GM23338 (cell line): ENCODE measurements at regions not wholly inside any gene's neighbourhood (a gene's known extent, or its start where the extent isn't known, plus 50 kb on each side); places are given as distances from the start of the nearest gene placed in this dataset.

Experiments
- ATAC-seq: fragments of 200-7000 bp; cut with Tn5 transposase; 3 replicates; pipeline ENCODE4 v1.9.1; 2020
- DNase-seq: peaks from one replicate; pipeline ENCODE4 v3.0.0-alpha.2; 2015; ENCODE audit warnings: low spot score
- H2AFZ ChIP-seq: fragments of 200-600 bp; sonication (generic); 2 replicates; pipeline ENCODE4 v1.8.0; 2016; ENCODE audit warnings: antibody characterized with exemption, mild to moderate bottlenecking, moderate library complexity
- H3F3A ChIP-seq: fragments of 200-600 bp; sonication (generic); replicated peaks from 2 replicates; pipeline ENCODE4 v1.8.0; 2017; ENCODE audit warnings: antibody characterized with exemption, mixed run types, low read depth
- H3K27ac ChIP-seq: fragments of 200-600 bp; sonication (generic); 2 replicates; pipeline ENCODE4 v1.6.1; 2016; ENCODE audit warnings: low read depth
- H3K27me3 ChIP-seq: fragments of 200-600 bp; sonication (generic); 2 replicates; pipeline ENCODE4 v1.8.0; 2016; ENCODE audit warnings: mild to moderate bottlenecking, mixed run types, moderate library complexity; ENCODE audit not compliant: insufficient read depth
- H3K36me3 ChIP-seq: fragments of 200-600 bp; sonication (generic); 2 replicates; pipeline ENCODE4 v1.8.0; 2016; ENCODE audit warnings: mild to moderate bottlenecking; ENCODE audit not compliant: insufficient read depth
- H3K4me1 ChIP-seq: fragments of 200-600 bp; sonication (generic); 2 replicates; pipeline ENCODE4 v1.8.0; 2016; ENCODE audit warnings: mild to moderate bottlenecking, moderate library complexity; ENCODE audit not compliant: insufficient read depth
- H3K4me2 ChIP-seq: fragments of 200-600 bp; sonication (generic); 2 replicates; pipeline ENCODE4 v1.7.1; 2017; ENCODE audit warnings: mixed run types
- H3K4me3 ChIP-seq: fragments of 200-600 bp; sonication (generic); 2 replicates; pipeline ENCODE4 v1.6.1; 2016; ENCODE audit warnings: mixed run types
- H3K79me2 ChIP-seq: fragments of 200-600 bp; sonication (generic); replicated peaks from 2 replicates; pipeline ENCODE4 v1.8.0; 2017; ENCODE audit warnings: mild to moderate bottlenecking; ENCODE audit not compliant: insufficient read depth
- H3K9me2 ChIP-seq: fragments of 200-600 bp; sonication (generic); 2 replicates; pipeline ENCODE4 v1.8.0; 2017; ENCODE audit not compliant: insufficient read depth
- H4K20me1 ChIP-seq: fragments of 200-600 bp; sonication (generic); replicated peaks from 2 replicates; pipeline ENCODE4 v1.8.0; 2017; ENCODE audit warnings: mild to moderate bottlenecking; ENCODE audit not compliant: insufficient read depth
- H3K27ac Mint-ChIP-seq: 2 replicates; pipeline ENCODE4 v1.8.0; 2020; ENCODE audit warnings: inconsistent platforms, mild to moderate bottlenecking, moderate library complexity, mixed read lengths
- H3K27me3 Mint-ChIP-seq: 3 replicates; pipeline ENCODE4 v1.8.0; 2022; ENCODE audit warnings: low read depth, mild to moderate bottlenecking, moderate library complexity, mixed read lengths, inconsistent platforms; ENCODE audit not compliant: insufficient read depth, poor library complexity
- H3K36me3 Mint-ChIP-seq: 3 replicates; pipeline ENCODE4 v1.8.0; 2021; ENCODE audit warnings: low read depth, mild to moderate bottlenecking, inconsistent platforms, moderate library complexity, mixed read lengths
- H3K4me1 Mint-ChIP-seq: 3 replicates; pipeline ENCODE4 v1.8.0; 2020; ENCODE audit warnings: mild to moderate bottlenecking, inconsistent platforms, mixed read lengths
- H3K4me3 Mint-ChIP-seq: 3 replicates; pipeline ENCODE4 v1.8.0; 2021; ENCODE audit warnings: moderate library complexity, mild to moderate bottlenecking, inconsistent platforms, mixed read lengths
- H3K9me3 Mint-ChIP-seq: 3 replicates; pipeline ENCODE4 v1.8.0; 2020; ENCODE audit warnings: moderate library complexity, mild to moderate bottlenecking, inconsistent platforms, mixed read lengths
- CREB1 ChIP-seq: fragments of 250-450 bp; sonication (Bioruptor Pico); IDR thresholded peaks from 2 replicates; pipeline ENCODE4 v1.5.0; 2020; ENCODE audit warnings: low read depth, mild to moderate bottlenecking, moderate library complexity
- EZH2 ChIP-seq: fragments of 200-600 bp; sonication (generic); IDR thresholded peaks from one replicate; pipeline ENCODE4 v1.8.0; 2017; ENCODE audit warnings: antibody characterized with exemption, mild to moderate bottlenecking, low read depth; ENCODE audit not compliant: unreplicated experiment
- EZH2phosphoT487 ChIP-seq: fragments of 200-600 bp; sonication (generic); IDR thresholded peaks from one replicate; pipeline ENCODE4 v1.8.1; 2018; ENCODE audit warnings: antibody characterized with exemption; ENCODE audit not compliant: unreplicated experiment
- JUNB ChIP-seq: IDR thresholded peaks from one replicate; pipeline ENCODE4 v1.6.1; 2016; ENCODE audit warnings: antibody characterized with exemption; ENCODE audit not compliant: unreplicated experiment
- NANOG ChIP-seq: IDR thresholded peaks from 2 replicates; pipeline ENCODE4 v1.6.1; 2016; ENCODE audit warnings: antibody characterized with exemption, borderline replicate concordance
- POLR2AphosphoS5 ChIP-seq: IDR thresholded peaks from 2 replicates; pipeline ENCODE4 v1.6.1; 2016; ENCODE audit warnings: antibody characterized with exemption, low read depth
- STAT1 ChIP-seq: IDR thresholded peaks from one replicate; pipeline ENCODE4 v1.6.1; 2016; ENCODE audit warnings: antibody characterized with exemption; ENCODE audit not compliant: unreplicated experiment
- ZNF114 ChIP-seq: fragments of 250-450 bp; sonication (Bioruptor Pico); IDR thresholded peaks from 2 replicates; pipeline ENCODE4 v1.5.0; 2020; ENCODE audit warnings: mild to moderate bottlenecking, moderate library complexity
- ZNF331 ChIP-seq: fragments of 250-450 bp; sonication (Bioruptor Pico); IDR thresholded peaks from 2 replicates; pipeline ENCODE4 v1.5.0; 2020; ENCODE audit warnings: low read depth, mild to moderate bottlenecking, moderate library complexity
- TF ChIP-seq, protein P1 (sequence below): fragments of 250-450 bp; sonication (Bioruptor Pico); IDR thresholded peaks from 2 replicates; pipeline ENCODE4 v1.5.0; 2020; ENCODE audit warnings: mild to moderate bottlenecking, moderate library complexity
- TF ChIP-seq, protein P2 (sequence below): IDR thresholded peaks from one replicate; pipeline ENCODE4 v1.6.1; 2018; ENCODE audit warnings: antibody characterized with exemption; ENCODE audit not compliant: unreplicated experiment
- TF ChIP-seq, protein P3 (sequence below): IDR thresholded peaks from 2 replicates; pipeline ENCODE4 v1.6.1; 2016; ENCODE audit warnings: antibody characterized with exemption
- TF ChIP-seq, protein P4 (sequence below), 2 experiments: fragments of 200-600 bp in 1 of 2; sonication (generic) in 1 of 2; conservative IDR thresholded peaks; 2 replicates each; pipeline versions ENCODE4 v1.5.1 to v1.6.1; 2016 to 2017; ENCODE audit warnings: antibody characterized with exemption in 2 of 2, low read depth in 2 of 2, mild to moderate bottlenecking in 2 of 2, moderate library complexity in 1 of 2

DNA sequence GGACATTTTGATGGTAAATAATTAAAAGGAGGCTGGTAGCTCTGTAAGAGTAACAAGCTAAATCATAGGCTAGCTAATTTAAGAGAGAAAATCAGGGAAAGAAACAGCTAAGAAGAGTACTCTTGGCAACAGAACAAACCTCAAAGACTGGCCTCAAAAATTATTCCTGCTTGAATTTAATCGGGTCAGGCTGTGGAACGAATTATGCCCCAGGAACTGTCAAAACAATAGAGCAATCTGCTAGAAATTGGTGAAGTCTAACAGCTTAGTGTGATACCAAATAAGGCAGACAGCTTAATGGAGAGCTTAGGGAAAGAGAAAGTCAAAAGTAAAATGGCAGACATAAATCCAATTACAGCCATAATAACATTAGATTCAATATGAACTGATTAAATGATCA, 215.7 kb downstream of the MREG start:
- Histone ChIP-seq H4K20me1 (no peaks in the 10 kb centered on the region), H3F3A (no peaks in the 10 kb centered on the region), H3K9me2 (no peaks in the 10 kb centered on the region), H3K4me3 (no peak overlapping the region), H3K4me2 (no peak overlapping the region), H3K27me3 (no peaks in the 10 kb centered on the region), H2AFZ (no peak overlapping the region), H3K4me1 (peaks cover 5% of the 10 kb centered on the region), H3K27ac (no peak overlapping the region; the same call in 1 of the 2 replicates), H3K79me2 (no peaks in the 10 kb centered on the region), H3K36me3 (no peaks in the 10 kb centered on the region)
- Mint-ChIP-seq H3K9me3 (no peaks in the 10 kb centered on the region; the same call in 2 of the 3 replicates), H3K36me3 (no peaks in the 10 kb centered on the region), H3K27me3 (peaks cover 4% of the 10 kb centered on the region), H3K4me1 (peaks cover 11% of the 10 kb centered on the region; the same call in 2 of the 3 replicates), H3K27ac (no peak overlapping the region), H3K4me3 (no peak overlapping the region)
- ATAC-seq = no peak
- TF ChIP-seq NANOG (no peak), EZH2phosphoT487 (no peak), EZH2 (no peak), CREB1 (no peak), ZNF114 (no peak), STAT1 (no peak), JUNB (no peak), POLR2AphosphoS5 (no peak), ZNF331 (CRISPR knock-in tag) (no peak)
- TF ChIP-seq, protein P1, sequence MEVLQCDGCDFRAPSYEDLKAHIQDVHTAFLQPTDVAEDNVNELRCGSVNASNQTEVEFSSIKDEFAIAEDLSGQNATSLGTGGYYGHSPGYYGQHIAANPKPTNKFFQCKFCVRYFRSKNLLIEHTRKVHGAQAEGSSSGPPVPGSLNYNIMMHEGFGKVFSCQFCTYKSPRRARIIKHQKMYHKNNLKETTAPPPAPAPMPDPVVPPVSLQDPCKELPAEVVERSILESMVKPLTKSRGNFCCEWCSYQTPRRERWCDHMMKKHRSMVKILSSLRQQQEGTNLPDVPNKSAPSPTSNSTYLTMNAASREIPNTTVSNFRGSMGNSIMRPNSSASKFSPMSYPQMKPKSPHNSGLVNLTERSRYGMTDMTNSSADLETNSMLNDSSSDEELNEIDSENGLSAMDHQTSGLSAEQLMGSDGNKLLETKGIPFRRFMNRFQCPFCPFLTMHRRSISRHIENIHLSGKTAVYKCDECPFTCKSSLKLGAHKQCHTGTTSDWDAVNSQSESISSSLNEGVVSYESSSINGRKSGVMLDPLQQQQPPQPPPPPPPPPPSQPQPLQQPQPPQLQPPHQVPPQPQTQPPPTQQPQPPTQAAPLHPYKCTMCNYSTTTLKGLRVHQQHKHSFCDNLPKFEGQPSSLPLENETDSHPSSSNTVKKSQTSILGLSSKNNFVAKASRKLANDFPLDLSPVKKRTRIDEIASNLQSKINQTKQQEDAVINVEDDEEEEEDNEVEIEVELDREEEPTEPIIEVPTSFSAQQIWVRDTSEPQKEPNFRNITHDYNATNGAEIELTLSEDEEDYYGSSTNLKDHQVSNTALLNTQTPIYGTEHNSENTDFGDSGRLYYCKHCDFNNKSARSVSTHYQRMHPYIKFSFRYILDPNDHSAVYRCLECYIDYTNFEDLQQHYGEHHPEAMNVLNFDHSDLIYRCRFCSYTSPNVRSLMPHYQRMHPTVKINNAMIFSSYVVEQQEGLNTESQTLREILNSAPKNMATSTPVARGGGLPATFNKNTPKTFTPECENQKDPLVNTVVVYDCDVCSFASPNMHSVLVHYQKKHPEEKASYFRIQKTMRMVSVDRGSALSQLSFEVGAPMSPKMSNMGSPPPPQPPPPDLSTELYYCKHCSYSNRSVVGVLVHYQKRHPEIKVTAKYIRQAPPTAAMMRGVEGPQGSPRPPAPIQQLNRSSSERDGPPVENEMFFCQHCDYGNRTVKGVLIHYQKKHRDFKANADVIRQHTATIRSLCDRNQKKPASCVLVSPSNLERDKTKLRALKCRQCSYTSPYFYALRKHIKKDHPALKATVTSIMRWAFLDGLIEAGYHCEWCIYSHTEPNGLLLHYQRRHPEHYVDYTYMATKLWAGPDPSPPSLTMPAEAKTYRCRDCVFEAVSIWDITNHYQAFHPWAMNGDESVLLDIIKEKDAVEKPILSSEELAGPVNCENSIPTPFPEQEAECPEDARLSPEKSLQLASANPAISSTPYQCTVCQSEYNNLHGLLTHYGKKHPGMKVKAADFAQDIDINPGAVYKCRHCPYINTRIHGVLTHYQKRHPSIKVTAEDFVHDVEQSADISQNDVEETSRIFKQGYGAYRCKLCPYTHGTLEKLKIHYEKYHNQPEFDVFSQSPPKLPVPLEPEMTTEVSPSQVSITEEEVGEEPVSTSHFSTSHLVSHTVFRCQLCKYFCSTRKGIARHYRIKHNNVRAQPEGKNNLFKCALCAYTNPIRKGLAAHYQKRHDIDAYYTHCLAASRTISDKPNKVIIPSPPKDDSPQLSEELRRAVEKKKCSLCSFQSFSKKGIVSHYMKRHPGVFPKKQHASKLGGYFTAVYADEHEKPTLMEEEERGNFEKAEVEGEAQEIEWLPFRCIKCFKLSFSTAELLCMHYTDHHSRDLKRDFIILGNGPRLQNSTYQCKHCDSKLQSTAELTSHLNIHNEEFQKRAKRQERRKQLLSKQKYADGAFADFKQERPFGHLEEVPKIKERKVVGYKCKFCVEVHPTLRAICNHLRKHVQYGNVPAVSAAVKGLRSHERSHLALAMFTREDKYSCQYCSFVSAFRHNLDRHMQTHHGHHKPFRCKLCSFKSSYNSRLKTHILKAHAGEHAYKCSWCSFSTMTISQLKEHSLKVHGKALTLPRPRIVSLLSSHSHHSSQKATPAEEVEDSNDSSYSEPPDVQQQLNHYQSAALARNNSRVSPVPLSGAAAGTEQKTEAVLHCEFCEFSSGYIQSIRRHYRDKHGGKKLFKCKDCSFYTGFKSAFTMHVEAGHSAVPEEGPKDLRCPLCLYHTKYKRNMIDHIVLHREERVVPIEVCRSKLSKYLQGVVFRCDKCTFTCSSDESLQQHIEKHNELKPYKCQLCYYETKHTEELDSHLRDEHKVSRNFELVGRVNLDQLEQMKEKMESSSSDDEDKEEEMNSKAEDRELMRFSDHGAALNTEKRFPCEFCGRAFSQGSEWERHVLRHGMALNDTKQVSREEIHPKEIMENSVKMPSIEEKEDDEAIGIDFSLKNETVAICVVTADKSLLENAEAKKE (CRISPR knock-in tag) = no peak
- TF ChIP-seq, protein P2, sequence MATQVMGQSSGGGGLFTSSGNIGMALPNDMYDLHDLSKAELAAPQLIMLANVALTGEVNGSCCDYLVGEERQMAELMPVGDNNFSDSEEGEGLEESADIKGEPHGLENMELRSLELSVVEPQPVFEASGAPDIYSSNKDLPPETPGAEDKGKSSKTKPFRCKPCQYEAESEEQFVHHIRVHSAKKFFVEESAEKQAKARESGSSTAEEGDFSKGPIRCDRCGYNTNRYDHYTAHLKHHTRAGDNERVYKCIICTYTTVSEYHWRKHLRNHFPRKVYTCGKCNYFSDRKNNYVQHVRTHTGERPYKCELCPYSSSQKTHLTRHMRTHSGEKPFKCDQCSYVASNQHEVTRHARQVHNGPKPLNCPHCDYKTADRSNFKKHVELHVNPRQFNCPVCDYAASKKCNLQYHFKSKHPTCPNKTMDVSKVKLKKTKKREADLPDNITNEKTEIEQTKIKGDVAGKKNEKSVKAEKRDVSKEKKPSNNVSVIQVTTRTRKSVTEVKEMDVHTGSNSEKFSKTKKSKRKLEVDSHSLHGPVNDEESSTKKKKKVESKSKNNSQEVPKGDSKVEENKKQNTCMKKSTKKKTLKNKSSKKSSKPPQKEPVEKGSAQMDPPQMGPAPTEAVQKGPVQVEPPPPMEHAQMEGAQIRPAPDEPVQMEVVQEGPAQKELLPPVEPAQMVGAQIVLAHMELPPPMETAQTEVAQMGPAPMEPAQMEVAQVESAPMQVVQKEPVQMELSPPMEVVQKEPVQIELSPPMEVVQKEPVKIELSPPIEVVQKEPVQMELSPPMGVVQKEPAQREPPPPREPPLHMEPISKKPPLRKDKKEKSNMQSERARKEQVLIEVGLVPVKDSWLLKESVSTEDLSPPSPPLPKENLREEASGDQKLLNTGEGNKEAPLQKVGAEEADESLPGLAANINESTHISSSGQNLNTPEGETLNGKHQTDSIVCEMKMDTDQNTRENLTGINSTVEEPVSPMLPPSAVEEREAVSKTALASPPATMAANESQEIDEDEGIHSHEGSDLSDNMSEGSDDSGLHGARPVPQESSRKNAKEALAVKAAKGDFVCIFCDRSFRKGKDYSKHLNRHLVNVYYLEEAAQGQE = no peak
- TF ChIP-seq, protein P3, sequence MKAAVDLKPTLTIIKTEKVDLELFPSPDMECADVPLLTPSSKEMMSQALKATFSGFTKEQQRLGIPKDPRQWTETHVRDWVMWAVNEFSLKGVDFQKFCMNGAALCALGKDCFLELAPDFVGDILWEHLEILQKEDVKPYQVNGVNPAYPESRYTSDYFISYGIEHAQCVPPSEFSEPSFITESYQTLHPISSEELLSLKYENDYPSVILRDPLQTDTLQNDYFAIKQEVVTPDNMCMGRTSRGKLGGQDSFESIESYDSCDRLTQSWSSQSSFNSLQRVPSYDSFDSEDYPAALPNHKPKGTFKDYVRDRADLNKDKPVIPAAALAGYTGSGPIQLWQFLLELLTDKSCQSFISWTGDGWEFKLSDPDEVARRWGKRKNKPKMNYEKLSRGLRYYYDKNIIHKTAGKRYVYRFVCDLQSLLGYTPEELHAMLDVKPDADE = no peak
- TF ChIP-seq, protein P4, sequence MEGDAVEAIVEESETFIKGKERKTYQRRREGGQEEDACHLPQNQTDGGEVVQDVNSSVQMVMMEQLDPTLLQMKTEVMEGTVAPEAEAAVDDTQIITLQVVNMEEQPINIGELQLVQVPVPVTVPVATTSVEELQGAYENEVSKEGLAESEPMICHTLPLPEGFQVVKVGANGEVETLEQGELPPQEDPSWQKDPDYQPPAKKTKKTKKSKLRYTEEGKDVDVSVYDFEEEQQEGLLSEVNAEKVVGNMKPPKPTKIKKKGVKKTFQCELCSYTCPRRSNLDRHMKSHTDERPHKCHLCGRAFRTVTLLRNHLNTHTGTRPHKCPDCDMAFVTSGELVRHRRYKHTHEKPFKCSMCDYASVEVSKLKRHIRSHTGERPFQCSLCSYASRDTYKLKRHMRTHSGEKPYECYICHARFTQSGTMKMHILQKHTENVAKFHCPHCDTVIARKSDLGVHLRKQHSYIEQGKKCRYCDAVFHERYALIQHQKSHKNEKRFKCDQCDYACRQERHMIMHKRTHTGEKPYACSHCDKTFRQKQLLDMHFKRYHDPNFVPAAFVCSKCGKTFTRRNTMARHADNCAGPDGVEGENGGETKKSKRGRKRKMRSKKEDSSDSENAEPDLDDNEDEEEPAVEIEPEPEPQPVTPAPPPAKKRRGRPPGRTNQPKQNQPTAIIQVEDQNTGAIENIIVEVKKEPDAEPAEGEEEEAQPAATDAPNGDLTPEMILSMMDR (conservative IDR thresholded peaks at IDR 0.05; ENCODE audit: low read depth in 2 of 2) = no peak
- DNase-seq = no peak
